ENCODE measurements at regions not wholly inside any gene's neighbourhood (a gene's known extent, or its start where the extent isn't known, plus 50 kb on each side); places are given as distances from the start of the nearest gene placed in this dataset.
A peak's percentile ranks its signal among the peaks of the same experiment; 100 is the strongest.
"Not testable (repeated sequence)": the region's sequence is repeated elsewhere in the genome, so short reads cannot be mapped to it uniquely, and the experiment has no call there.

GRCh38 chr9:89939626-89940292 lies 334.9 kb downstream of the GADD45G start:
- DNase-seq (ENCODE audit: low spot score) = no peak

GRCh38 chr9:89940625-89941024 lies 335.8 kb downstream of the GADD45G start:
- peak; percentile 48 for DNase-seq (ENCODE audit: low spot score)

- DNase-seq (ENCODE audit: low spot score) = peak; percentile 34
Measured at GRCh38 chr9:89941875-89942274, 337.1 kb downstream of the GADD45G start.

- no peak for DNase-seq (ENCODE audit: low spot score)
Measured at GRCh38 chr9:89942643-89943042, 337.8 kb downstream of the GADD45G start.

GRCh38 chr9:89943309-89943708 lies 338.5 kb downstream of the GADD45G start:
- DNase-seq (ENCODE audit: low spot score) = no peak

- no peak for DNase-seq (ENCODE audit: low spot score)
Measured at GRCh38 chr9:89943728-89944127, 338.9 kb downstream of the GADD45G start.

GRCh38 chr9:89945133-89945532 lies 340.3 kb downstream of the GADD45G start:
- no peak for DNase-seq (ENCODE audit: low spot score)

GRCh38 chr9:89946741-89947140 lies 341.9 kb downstream of the GADD45G start:
- no peak for DNase-seq (ENCODE audit: low spot score)

- DNase-seq (ENCODE audit: low spot score) = no peak
Measured at GRCh38 chr9:89949111-89949510, 344.3 kb downstream of the GADD45G start.

- no peak for DNase-seq (ENCODE audit: low spot score)
Measured at GRCh38 chr9:89951675-89952074, 346.9 kb downstream of the GADD45G start.

GRCh38 chr9:89952401-89952800 lies 347.6 kb downstream of the GADD45G start:
- DNase-seq (ENCODE audit: low spot score) = peak; percentile 40

GRCh38 chr9:89953263-89953662 lies 348.5 kb downstream of the GADD45G start:
- DNase-seq (ENCODE audit: low spot score) = not testable (repeated sequence)

GRCh38 chr9:89953824-89954615 lies 349.2 kb downstream of the GADD45G start:
- no peak for DNase-seq (ENCODE audit: low spot score)

- DNase-seq (ENCODE audit: low spot score) = no peak
Measured at GRCh38 chr9:89955144-89955543, 350.3 kb downstream of the GADD45G start.

GRCh38 chr9:89955626-89956025 lies 350.8 kb downstream of the GADD45G start:
- no peak for DNase-seq (ENCODE audit: low spot score)

- no peak for DNase-seq (ENCODE audit: low spot score)
Measured at GRCh38 chr9:89956331-89956730, 351.5 kb downstream of the GADD45G start.

- DNase-seq (ENCODE audit: low spot score) = no peak
Measured at GRCh38 chr9:89956907-89957306, 352.1 kb downstream of the GADD45G start.

GRCh38 chr9:89958086-89958485 lies 353.3 kb downstream of the GADD45G start:
- DNase-seq (ENCODE audit: low spot score) = no peak

- DNase-seq (ENCODE audit: low spot score) = no peak
Measured at GRCh38 chr9:89961616-89962341, 357.0 kb downstream of the GADD45G start.

GRCh38 chr9:89963280-89963679 lies 358.5 kb downstream of the GADD45G start:
- DNase-seq (ENCODE audit: low spot score) = no peak

GRCh38 chr9:89967527-89967926 lies 362.7 kb downstream of the GADD45G start:
- no peak for DNase-seq (ENCODE audit: low spot score)

GRCh38 chr9:89969156-89969675 lies 364.4 kb downstream of the GADD45G start:
- DNase-seq (ENCODE audit: low spot score) = peak; percentile 9
